HL-60 (cell line): ENCODE measurements at regions not wholly inside any gene's neighbourhood (a gene's known extent, or its start where the extent isn't known, plus 50 kb on each side); places are given as distances from the start of the nearest gene placed in this dataset.

Experiments
- DNase-seq, 2 experiments: peaks; one replicate each; pipeline ENCODE4 v3.0.0-alpha.2; 2010 to 2020; ENCODE audit warnings: low read depth in 1 of 2, low spot score in 1 of 2
- H3K27ac ChIP-seq: fragments of 250-450 bp; sonication (Bioruptor Pico); replicated peaks from 2 replicates; pipeline ENCODE4 v1.5.1; 2020; ENCODE audit warnings: mild to moderate bottlenecking, moderate library complexity
- H3K27me3 ChIP-seq: fragments of 250-450 bp; sonication (Bioruptor Pico); 2 replicates; pipeline ENCODE4 v1.5.1; 2021; ENCODE audit warnings: mild to moderate bottlenecking, moderate library complexity; ENCODE audit not compliant: insufficient read depth, poor library complexity, severe bottlenecking
- H3K4me3 ChIP-seq: replicated peaks from 2 replicates; pipeline ENCODE4 v1.5.1; 2011; ENCODE audit warnings: mild to moderate bottlenecking, control low read depth, low read length; ENCODE audit not compliant: insufficient read depth
- GABPA ChIP-seq: IDR thresholded peaks from 2 replicates; pipeline ENCODE4 v1.6.1; 2012; ENCODE audit warnings: low read depth
- POLR2AphosphoS5 ChIP-seq: IDR thresholded peaks from 2 replicates; pipeline ENCODE4 v1.6.1; 2012; ENCODE audit warnings: low read depth
- SPI1 ChIP-seq: IDR thresholded peaks from 2 replicates; pipeline ENCODE4 v1.6.1; 2012; ENCODE audit warnings: low read depth, mild to moderate bottlenecking, borderline replicate concordance
- TF ChIP-seq, protein P1 (sequence below): IDR thresholded peaks from one replicate; pipeline ENCODE4 v1.5.1; 2011; ENCODE audit warnings: low read length, control low read depth, inconsistent platforms; ENCODE audit not compliant: insufficient read depth
- TF ChIP-seq, protein P2 (sequence below): IDR thresholded peaks from 2 replicates; pipeline ENCODE4 v1.6.1; 2012; ENCODE audit warnings: low read depth; ENCODE audit not compliant: insufficient replicate concordance

DNA sequence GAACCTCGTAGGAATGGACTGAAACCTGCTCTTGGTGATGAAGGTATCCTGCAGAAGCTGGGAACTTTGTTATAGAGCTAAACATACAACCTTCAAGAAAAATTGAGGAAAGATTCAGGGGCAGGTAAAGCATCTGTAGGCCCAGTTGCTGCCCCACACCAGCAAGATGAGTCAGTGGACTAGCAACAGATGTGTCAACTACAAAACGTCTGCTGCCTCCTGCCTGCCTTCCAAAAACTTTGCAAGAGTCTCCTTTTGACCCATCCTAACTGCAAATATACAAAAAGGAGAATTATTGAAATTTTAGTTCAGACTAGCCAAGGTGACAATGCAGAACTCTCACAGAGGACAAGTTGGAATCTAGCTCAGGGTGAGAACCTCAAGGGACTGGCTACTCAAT, 60.9 kb upstream of the TMTC1 start:
- Histone ChIP-seq H3K27ac (no peak overlapping the region), H3K4me3 (no peak overlapping the region), H3K27me3 (no peaks in the 10 kb centered on the region)
- TF ChIP-seq GABPA (no peak), SPI1 (no peak), POLR2AphosphoS5 (no peak)
- TF ChIP-seq, protein P1, sequence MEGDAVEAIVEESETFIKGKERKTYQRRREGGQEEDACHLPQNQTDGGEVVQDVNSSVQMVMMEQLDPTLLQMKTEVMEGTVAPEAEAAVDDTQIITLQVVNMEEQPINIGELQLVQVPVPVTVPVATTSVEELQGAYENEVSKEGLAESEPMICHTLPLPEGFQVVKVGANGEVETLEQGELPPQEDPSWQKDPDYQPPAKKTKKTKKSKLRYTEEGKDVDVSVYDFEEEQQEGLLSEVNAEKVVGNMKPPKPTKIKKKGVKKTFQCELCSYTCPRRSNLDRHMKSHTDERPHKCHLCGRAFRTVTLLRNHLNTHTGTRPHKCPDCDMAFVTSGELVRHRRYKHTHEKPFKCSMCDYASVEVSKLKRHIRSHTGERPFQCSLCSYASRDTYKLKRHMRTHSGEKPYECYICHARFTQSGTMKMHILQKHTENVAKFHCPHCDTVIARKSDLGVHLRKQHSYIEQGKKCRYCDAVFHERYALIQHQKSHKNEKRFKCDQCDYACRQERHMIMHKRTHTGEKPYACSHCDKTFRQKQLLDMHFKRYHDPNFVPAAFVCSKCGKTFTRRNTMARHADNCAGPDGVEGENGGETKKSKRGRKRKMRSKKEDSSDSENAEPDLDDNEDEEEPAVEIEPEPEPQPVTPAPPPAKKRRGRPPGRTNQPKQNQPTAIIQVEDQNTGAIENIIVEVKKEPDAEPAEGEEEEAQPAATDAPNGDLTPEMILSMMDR, result no peak
- TF ChIP-seq, protein P2, sequence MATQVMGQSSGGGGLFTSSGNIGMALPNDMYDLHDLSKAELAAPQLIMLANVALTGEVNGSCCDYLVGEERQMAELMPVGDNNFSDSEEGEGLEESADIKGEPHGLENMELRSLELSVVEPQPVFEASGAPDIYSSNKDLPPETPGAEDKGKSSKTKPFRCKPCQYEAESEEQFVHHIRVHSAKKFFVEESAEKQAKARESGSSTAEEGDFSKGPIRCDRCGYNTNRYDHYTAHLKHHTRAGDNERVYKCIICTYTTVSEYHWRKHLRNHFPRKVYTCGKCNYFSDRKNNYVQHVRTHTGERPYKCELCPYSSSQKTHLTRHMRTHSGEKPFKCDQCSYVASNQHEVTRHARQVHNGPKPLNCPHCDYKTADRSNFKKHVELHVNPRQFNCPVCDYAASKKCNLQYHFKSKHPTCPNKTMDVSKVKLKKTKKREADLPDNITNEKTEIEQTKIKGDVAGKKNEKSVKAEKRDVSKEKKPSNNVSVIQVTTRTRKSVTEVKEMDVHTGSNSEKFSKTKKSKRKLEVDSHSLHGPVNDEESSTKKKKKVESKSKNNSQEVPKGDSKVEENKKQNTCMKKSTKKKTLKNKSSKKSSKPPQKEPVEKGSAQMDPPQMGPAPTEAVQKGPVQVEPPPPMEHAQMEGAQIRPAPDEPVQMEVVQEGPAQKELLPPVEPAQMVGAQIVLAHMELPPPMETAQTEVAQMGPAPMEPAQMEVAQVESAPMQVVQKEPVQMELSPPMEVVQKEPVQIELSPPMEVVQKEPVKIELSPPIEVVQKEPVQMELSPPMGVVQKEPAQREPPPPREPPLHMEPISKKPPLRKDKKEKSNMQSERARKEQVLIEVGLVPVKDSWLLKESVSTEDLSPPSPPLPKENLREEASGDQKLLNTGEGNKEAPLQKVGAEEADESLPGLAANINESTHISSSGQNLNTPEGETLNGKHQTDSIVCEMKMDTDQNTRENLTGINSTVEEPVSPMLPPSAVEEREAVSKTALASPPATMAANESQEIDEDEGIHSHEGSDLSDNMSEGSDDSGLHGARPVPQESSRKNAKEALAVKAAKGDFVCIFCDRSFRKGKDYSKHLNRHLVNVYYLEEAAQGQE, result no peak
- DNase-seq, result no peak

DNA sequence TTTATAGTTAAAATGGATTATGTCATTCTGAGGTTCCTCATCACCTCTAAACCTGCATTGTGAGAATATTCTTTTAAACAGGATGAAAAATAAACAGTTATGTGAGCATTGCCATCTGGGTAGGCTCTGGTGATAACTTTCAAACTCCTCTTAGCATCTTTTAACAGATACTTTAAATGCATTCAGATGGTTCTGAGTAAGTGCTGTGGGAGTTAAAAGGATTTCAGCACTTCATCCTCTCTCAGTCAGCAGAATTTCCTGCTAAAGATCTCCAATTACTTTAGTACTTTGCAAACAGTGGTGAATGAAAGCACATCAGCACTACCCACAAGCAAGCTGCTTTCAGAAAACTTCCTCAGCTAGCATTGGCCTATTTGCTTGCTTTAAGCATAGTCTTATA, 59.3 kb upstream of the TMTC1 start:
- Histone ChIP-seq H3K27ac (no peak overlapping the region), H3K27me3 (no peaks in the 10 kb centered on the region), H3K4me3 (no peak overlapping the region)
- no peak for TF ChIP-seq SPI1
- TF ChIP-seq, protein P1, result no peak
- TF ChIP-seq GABPA, result no peak
- no peak for TF ChIP-seq POLR2AphosphoS5
- TF ChIP-seq, protein P2, result no peak
- DNase-seq, result no peak

DNA sequence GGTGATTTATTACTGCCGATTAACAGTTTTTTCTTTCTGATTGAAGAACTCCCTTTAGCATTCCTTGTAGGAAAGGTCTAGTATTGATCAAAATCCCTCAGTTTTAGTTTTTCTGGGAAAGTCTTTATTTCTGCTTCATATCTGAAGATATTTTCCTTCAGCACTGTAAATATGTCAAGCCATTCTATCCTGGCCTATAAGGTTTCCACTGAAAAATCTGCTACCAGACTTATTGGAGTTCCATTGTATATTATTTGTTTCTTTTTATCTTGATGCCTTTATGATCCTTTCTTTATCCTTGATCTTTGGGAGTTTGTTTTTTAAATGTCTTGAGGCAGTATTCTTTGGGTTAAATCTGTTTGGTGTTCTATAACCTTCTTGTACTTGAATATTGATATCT, 55.0 kb upstream of the TMTC1 start:
- Histone ChIP-seq H3K27me3 (no peaks in the 10 kb centered on the region), H3K27ac (no peak overlapping the region), H3K4me3 (no peak overlapping the region)
- no peak for DNase-seq
- TF ChIP-seq SPI1 (no peak), POLR2AphosphoS5 (no peak), GABPA (no peak)
- TF ChIP-seq, protein P2, result no peak
- TF ChIP-seq, protein P1, result no peak
